DMS153 (cell line): ENCODE measurements at regions not wholly inside any gene's neighbourhood (a gene's known extent, or its start where the extent isn't known, plus 50 kb on each side); places are given as distances from the start of the nearest gene placed in this dataset.
A peak's percentile ranks its signal among the peaks of the same experiment; 100 is the strongest.

Source experiments
- DNase-seq: peaks from one replicate; lab custom pipeline; 2025; lab: John Stamatoyannopoulos, UW

GRCh38 chr9:107751567-107752210, 262.1 kb upstream of the KLF4 start:
- DNase-seq, result no peak

DNA sequence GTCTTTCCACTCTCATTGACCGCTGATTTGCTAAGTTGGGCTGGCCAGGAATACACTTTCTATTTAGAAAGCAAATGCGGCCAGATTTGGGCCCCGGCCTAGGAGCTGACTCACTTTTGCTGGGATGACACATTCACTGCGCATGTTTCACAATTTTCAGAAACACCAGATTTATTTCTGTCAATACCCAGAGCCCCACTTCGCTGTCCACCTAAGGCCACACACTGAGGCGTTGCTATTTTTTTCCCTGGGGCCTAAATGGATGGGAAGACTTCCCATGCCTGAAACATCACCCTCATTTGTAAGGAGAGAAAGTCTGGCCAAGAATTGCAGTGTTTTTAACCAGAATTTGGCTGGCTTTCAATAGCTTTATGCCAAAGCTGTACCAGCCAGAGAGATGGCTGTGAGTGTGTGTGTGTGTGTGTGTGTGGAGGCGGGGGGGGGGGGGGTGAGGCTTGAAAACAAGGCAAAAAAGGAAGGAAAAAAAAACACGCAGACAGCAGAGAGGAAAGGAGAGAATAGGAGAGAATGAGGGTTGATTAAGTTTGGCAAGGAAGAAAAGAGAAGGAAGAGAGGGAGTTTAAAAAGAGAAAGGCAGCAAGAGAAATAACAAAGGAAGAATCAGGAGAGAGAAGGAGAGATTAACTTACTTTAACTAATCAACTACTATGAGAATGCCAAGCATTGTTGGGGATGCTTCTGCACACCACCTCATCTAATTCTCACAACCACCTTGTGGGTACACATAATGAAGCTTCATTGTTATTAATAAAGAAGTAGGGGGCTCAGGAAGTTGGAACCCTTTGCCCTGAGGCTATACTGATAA, 261.4 kb upstream of the KLF4 start:
- no peak for DNase-seq

DNA sequence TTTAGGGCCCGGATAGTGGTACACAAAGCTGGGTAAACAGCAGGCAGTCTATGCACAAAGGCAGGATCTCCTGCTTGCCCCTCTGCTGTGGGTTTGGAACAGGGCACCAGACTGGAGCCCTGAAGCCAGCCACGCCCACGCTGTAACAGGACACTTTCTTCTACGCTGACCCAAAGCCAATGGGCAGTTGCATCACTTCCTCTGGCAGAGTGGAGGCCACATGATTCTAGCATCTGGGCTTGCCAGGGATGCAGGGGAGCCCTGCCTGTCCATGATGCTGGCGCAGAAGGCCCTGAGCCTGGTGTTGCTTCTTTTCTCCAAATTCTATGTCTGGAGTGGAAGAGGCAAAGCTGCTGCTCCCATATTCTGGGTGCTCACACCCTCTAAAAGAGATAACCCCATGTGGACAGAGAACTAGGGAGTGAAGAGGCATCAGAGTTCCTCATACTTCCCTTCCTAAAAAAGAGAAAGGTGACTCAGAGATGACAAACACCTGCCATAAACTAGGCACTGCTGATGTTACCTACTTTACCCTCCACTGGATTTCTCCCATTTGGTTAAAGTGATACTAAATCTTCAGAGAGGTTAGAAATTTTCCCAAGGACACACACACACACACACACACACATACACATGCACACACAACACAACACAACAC, 260.3 kb upstream of the KLF4 start:
- DNase-seq, result peak; percentile 79

GRCh38 chr9:107744873-107745272, 255.3 kb upstream of the KLF4 start:
- no peak for DNase-seq

- DNase-seq, result no peak
These were observed 253.2 kb upstream of the KLF4 start for GRCh38 chr9:107742531-107743309.

- no peak for DNase-seq
These were observed 250.8 kb upstream of the KLF4 start for GRCh38 chr9:107740088-107740980.

DNA sequence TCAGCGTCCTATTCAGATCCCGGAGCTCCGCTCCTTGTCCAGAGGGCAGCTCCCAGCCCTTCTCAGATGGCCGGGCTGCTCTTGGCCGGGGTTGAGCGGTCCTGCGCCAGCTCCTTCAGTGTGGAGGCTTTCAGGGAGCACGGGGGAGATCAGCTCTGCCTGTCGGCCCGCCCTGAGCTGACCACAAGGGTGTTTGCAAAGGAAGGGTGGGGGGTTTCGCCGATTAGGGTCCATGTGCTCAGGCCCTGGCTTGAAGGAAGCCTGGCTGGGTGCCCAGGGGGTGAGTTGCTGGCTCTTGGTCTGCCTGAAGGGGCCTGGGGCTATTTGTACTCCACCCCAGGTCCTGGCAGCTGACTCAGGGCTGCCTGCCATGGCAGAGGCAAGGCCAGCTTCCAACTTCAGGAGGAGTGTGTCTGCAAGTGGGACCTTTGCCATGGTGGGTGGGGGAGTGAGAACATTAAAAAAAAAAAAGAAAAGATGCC, 250.1 kb upstream of the KLF4 start:
- DNase-seq, result no peak

DNA sequence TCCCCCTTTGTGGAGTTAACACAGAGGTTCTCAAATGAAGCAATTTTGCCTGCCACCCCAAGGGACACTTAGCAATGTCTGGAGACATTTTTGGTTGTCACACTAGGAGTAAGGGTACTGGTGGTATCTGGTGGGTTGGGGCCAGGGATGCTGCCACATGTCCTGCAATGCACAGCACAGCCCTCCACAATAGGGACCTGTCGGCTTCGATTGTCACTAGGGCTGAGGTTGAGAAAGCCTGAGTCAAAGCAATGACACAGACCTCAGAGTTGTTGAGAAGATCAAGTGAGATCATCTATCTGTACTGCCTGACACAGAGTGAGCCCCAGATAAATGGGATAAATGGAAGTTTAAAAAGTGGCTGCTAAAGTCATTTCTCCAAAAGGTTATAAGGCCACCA, 249.2 kb upstream of the KLF4 start:
- no peak for DNase-seq

GRCh38 chr9:107737987-107738743, 248.6 kb upstream of the KLF4 start:
- DNase-seq, result peak; percentile 55

DNA sequence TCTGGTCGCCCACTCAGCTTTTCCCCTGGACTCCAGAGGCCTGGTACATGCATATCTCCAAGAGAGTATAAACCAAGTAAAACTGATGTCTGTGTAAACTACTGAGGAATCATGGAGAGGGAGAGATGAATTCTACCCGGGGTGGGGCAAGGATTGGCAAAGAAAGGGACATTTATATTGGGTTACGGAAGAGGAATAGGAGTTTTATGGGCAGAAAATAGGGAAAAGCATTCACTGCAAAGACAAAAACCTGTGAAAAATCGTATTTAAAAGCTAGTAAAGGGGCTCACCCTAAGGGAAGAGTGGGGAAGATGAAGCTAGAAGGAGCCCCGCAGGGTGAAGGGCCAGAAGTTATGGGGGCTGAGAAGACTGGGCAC, 248.0 kb upstream of the KLF4 start:
- no peak for DNase-seq

- no peak for DNase-seq
These were observed 246.3 kb upstream of the KLF4 start for GRCh38 chr9:107735821-107736220.

GRCh38 chr9:107734256-107735013, 244.9 kb upstream of the KLF4 start:
- DNase-seq, result no peak

GRCh38 chr9:107733523-107733894, 243.9 kb upstream of the KLF4 start:
- DNase-seq, result no peak

DNA sequence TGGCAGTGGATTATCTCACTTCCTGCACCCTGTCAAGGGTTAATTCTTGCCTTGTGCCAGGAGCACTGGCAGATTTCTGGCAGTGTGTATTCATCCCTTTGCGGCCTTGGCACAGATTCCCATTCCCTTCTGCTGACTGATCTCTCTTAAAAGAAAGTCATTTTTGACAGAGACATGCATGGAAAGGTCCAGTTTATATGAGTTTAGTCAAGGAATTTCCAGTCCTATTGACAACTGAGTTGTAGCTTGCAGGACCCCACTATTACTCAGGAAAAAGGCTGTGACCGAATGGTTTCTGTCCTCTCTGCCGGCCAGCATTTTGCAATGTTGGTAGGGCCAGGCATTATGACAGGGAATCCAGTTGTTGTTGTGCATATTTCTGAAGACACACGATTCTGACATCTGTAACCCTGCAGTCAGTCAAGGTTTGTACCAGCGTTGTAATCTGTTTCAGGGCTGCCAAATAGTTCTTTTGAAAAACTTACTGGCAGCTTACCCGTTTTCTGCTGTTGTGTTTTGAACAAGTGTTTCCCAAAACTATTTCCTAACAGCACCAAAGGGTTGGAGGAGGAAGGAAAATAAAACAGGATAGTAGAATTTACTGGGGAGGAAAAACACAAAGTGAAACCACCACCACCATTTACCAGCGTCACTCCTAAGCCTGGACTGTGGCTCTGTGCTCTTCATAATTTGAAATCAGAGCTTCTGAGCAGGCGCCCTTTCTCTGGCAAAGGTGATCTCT, 243.4 kb upstream of the KLF4 start:
- DNase-seq, result no peak

DNA sequence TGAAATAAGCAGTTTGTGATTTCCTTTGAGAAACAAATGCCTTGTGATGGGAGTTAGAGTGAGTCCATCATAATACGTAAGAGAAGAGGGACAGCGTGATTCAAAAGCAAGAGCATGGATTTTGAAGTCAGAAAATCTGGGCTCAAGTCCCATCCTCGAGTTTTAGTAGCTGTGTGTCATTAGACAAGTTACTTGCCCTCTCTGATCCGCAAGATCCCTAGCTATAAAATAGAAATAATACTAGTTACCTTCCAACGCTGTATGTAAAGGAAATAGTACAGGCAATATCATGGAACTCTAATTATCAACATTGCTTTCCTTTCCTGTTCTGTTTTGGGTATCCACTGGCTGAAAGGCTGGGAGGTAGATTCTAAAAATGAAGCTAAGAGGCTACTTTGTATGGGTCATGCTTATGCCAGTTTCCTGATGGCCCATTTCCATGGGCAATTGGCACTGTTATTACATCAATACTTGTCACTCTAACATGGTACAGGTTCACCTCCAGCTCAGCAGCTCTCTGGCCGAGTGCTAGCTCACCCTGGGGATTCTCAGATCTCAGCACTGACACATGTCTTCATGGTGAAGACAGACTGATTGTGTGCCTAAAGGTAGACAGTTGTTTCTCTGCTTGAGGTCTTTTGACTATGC, 241.7 kb upstream of the KLF4 start:
- DNase-seq, result no peak

DNA sequence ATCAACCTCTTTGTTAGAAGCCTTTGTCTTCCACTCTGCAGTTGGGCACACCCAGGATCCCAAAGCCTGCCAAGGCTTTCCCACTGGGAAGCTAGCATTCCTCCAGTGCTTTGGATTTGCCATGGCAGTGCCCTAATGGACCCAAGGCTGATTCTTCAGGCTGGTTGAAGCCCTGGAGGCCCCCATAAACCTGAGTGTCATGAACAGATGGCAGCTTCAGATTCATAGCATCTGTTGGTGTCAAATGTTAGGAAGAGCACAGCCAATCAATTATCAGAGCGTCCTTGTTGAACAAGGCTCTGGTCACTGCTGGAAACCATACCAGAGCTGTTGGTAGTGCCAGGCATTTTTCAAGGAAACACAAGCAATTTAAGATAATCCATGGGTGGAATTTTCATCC, 241.1 kb upstream of the KLF4 start:
- DNase-seq, result no peak

DNA sequence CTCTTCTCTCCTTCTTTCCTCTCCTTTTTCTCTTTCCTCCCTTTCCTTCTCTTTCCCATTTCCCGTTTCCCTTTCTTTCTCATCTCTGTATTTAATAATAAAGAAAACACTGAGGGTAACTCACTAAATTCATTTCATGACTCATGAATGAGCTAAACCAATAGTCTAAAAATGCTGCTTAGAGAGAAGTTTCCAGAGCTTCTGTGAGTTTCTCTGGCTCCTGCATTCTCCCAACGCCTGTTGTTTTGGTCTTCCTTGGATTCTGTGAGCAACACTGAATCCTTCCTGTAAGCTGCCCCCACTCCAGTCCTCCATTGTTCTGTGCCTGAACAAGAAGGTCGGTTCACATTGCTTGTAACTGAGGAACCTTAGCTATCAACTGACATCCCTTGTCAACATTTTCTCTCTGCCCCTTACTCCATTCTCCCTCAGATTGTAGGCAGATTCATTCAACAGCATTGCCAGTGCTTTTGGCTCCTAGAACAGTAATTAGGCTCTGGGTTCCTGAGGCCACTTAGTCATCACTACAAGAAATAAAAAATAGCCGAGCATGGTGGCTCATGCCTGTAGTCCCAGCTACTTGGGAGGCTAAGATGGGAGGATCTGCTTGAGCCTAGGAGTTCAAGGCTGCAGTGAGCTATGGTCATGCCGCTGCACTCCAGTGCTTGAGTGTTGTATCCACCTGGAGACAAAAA, 237.7 kb upstream of the KLF4 start:
- no peak for DNase-seq

- no peak for DNase-seq
These were observed 233.4 kb upstream of the KLF4 start for GRCh38 chr9:107723015-107723414.
